ENCODE measurements at regions not wholly inside any gene's neighbourhood (a gene's known extent, or its start where the extent isn't known, plus 50 kb on each side); places are given as distances from the start of the nearest gene placed in this dataset.

DNA sequence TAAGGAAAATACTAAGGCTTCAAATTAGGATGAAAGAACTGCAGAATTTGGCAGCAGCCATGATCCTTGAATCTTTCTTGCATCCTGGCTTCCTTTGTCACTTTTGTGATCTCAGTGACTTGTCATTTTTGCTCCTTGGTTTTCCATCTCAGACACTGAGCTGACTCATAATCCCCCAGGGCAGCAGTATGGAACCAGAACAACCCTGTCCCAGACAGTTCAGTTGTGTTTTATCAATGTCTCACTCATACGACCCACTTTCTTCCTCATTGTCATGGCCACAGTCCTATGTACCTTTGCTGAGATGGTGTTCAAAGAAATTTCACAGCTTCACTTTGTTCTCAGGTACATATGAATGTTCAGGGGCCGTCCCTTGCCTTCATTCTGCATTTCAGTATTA, 488.5 kb upstream of the BTBD3 start:
- TF ChIP-seq GATA2 (IDR thresholded peaks at IDR 0.05; ENCODE audit: low read depth, low read length): no peak

DNA sequence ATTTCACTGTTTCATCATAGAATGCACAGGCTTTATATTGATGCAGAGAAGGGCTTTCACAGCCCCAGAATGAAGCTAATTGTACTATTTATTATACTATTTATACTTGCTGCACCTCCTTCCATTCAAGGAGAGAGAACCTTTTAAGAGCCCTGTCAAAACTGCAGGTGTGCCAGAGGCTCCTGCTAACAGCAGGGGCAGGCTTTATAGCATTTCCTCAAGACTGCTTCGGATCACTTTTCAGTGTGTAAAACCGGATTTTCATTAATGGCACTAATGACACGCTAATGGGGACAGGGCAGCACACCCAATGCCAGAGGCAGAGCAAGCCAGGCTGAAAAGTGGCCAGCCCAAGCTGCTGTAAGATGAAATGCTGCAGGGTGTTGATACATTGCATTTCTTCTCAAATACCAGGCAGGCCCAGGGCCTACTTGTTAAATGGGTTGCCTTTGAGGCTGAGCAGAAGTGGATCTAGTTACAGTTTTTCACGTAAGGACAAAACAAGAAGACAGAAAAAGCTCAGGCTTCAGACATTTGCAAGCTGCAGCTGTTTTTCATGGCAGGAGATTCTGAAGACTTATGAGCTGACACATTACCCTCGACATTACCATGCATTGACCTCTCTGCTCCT, 487.7 kb upstream of the BTBD3 start:
- TF ChIP-seq GATA2 (IDR thresholded peaks at IDR 0.05; ENCODE audit: low read depth, low read length): no peak
- no peak for TF ChIP-seq GATA3 (IDR thresholded peaks at IDR 0.05; ENCODE audit: low read depth, low read length)

DNA sequence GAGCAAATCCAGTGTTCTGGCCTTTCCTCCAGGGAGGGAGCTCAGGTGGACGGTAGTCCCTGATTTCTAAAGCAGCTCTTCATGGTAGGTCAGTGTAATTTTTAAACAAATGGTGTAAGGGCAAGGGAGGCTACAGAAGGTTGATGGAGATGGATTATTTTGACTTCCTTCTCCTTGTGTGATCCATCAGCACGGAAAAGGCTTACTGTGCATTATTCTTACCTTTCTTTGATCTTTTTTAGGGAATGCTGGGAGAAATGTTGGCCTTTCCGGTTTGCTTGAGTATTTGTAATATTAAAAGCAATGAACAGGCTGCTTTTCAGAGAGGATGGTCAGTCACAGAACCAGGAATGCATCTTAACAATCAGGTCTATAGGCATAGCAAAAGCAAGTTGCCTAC, 487.0 kb upstream of the BTBD3 start:
- TF ChIP-seq GATA2 (IDR thresholded peaks at IDR 0.05; ENCODE audit: low read depth, low read length): no peak
- TF ChIP-seq GATA3 (IDR thresholded peaks at IDR 0.05; ENCODE audit: low read depth, low read length): no peak

DNA sequence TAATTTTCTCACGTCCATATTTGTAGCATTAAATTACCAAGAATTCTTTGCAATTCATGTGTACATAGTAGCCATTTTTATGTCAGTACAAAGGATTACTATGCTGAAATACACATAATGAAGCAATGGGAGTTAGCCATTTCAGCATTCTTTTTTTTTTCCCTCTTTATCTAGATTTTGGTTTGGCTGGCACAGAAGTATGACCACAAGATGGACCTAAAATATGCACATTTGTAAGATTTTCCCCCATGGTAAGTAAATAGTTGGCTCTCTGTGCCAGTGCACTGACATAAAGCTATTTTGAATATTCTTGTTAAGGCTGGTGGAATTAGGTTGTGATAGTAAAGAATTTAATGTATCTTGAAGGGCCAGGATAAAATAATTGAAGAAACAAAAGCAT, 486.1 kb upstream of the BTBD3 start:
- TF ChIP-seq GATA2 (IDR thresholded peaks at IDR 0.05; ENCODE audit: low read depth, low read length) (no peak), GATA3 (IDR thresholded peaks at IDR 0.05; ENCODE audit: low read depth, low read length) (no peak)

DNA sequence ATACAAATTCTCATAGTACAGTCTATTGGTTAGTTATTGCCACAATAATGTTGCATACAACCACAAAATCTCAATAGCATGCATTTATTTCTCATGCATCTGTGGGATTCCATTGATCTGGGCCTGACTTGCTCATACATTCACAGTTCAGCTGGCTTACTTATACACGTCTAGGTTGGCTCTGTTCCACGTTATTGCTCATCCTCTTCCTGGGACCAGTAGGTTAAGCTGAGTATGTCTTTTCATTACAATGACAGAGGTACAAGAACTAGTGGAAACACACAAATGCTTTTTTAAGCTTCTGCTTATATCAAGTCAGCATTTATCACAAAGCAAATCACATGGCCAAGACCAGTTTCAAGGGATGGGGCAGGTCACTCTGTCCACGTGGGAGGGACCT, 485.3 kb upstream of the BTBD3 start:
- TF ChIP-seq GATA3 (IDR thresholded peaks at IDR 0.05; ENCODE audit: low read depth, low read length): no peak
- TF ChIP-seq GATA2 (IDR thresholded peaks at IDR 0.05; ENCODE audit: low read depth, low read length): no peak

DNA sequence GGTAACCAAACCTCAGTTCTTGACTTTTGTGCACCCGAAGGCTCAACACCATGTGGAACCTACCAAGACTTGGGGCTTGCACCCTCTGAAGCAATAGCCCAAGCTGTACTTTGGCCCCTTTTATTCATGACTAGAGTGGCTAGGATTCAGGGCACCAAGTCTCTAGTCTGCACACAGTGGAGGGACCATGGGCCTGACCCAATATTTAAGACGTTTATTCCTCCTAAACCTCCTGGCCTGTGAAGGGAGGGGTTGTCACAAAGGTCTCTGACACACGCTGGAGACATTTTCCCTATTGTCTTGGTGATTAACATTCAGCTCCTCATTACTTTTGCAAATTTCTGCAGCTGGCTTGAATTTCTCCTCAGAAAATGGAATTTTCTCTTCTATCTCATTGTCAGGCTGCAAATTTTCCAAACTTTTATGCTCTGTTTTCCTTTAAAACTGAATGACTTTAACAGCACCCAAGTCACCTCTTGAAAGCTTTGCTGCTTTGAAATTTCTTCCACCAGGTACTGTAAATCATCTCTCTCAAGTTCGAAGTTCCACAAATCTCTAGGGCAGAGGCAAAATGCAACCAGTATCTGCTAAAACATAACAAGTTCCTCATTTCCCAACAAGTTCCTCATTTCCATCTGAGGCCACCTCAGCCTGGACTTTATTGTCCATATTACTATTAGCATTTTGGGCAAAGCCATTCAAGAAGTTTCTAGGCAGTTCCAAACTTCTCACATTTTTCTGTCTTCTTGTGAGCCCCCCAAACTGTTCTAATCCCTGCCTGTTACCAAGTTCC, 481.4 kb upstream of the BTBD3 start:
- TF ChIP-seq GATA3 (IDR thresholded peaks at IDR 0.05; ENCODE audit: low read depth, low read length): no peak
- TF ChIP-seq GATA2 (IDR thresholded peaks at IDR 0.05; ENCODE audit: low read depth, low read length): no peak

DNA sequence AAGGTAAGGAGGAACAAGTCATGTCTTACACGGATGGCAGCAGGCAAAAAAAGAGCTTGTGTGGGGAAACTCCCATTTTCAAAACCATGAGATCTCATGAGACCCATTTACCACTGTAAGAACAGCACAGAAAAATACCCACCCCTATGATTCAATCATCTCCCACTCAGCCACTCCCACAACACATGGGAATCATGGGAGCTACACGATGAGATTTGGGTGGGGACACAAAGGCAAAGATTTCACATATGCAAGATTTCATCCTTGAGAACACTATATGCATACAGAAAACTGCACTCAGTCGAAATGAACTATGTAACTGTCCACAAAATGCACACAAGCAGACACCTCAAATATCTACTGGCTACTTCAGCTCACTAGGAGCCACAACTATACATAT, 480.6 kb upstream of the BTBD3 start:
- no peak for TF ChIP-seq GATA2 (IDR thresholded peaks at IDR 0.05; ENCODE audit: low read depth, low read length)
- no peak for TF ChIP-seq GATA3 (IDR thresholded peaks at IDR 0.05; ENCODE audit: low read depth, low read length)

DNA sequence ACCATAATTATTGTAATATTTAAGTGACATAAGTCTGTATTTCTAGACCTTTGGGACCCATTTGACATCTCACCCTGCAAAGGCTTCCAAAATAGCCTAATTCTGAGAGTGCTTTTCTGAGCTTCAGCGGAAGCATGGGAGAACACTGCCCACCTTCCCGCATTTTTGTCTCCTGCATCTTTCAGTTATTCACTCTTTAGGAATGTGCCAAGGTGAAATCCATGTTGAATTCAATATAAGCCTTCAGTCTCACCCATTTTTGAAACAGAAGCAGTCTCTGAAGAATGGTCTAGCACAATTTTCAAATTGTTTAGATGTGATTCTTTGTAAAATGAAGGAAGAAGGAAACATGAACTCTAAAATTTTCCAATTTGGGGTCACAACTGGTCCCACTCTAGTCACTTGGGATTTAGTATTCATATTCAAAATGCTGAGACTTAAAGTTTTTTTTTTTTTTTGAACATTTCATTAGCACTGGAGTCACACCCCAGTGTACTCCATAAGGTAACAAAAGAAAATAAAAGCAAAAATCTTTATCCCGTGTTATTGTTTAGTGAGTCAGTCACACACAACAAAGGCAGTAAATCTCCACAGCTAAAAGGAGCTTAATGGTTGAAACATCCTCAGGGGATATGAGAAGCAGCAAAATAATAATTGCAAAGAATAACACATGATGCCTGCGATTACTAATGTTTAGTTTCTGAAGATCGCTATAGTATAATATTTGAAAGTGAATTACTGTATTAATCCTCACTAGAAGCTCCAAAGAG, 479.9 kb upstream of the BTBD3 start:
- TF ChIP-seq GATA2 (IDR thresholded peaks at IDR 0.05; ENCODE audit: low read depth, low read length) (no peak), GATA3 (IDR thresholded peaks at IDR 0.05; ENCODE audit: low read depth, low read length) (no peak)

DNA sequence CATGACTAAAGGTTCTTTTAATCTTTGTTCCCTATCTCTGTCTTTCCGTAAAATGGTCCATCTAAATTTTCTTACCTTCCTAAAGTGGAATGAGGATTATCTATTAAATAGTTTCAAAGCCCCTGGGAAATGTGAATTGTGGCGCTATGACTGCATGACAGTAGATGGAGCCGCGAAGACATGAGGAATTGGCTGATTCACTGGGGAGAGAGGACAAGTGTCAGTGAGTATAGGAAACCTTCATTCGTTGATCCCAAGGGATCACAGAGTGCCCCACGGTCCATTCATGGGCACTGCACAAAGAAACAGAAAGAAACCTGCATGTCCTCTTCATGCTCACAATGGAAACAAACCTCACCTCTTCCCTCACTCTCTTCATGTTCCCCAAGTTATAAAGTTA, 479.3 kb upstream of the BTBD3 start:
- TF ChIP-seq GATA3 (IDR thresholded peaks at IDR 0.05; ENCODE audit: low read depth, low read length) (no peak), GATA2 (IDR thresholded peaks at IDR 0.05; ENCODE audit: low read depth, low read length) (no peak)

DNA sequence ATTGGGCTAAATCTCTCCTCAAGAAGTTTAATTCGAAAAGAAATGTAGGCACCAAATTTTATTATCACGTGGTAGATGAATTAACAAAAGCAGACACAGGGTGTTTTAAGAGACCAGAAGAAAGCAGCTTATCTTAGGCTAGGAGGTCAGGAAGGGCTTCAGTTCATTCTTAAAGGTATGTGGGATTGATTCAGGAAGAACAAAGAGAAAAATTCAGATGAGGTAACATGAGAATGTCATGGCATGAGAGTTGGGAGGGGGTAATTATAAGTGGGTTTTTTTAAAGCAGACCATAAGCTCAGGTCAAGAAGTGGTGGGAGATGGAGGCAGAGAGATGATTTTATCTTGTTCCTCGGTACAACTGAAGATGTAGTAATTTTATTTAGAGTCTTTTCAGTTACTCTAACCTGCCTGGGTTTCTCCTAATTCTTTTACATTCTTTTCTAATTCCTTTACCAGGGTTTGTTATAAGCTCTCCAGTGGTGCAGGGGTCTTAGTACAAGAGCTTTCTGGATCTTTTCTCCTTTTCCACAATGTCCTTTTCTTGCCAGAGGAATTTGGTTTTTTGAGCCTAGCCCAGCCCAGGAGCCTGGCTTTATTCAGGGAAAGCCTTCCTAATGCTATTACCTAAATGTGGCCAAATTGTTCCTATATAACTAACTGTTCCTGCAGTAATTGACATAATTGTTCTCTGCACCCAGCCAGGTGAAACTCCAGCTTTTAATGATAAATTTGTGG, 474.1 kb upstream of the BTBD3 start:
- TF ChIP-seq GATA2 (IDR thresholded peaks at IDR 0.05; ENCODE audit: low read depth, low read length) (no peak), GATA3 (IDR thresholded peaks at IDR 0.05; ENCODE audit: low read depth, low read length) (no peak)

DNA sequence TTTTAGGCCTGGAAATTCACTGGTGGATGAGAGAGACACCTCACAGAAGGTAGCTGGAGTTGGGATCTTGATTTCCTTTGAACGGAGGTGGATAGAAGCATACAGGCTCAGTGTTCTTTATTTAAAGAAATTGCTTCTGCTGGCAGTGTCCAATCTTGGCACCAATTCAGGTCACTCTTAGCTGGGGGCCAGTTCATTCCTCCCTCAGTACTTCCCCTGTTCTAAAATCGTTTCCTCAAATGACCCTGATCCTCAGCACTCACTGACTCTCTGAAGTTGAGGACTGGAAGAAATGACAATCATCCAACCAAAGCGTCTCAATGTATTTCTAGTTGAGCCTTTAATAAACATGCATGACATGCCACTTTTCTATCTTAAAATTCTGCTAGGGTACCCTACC, 472.5 kb upstream of the BTBD3 start:
- TF ChIP-seq GATA3 (IDR thresholded peaks at IDR 0.05; ENCODE audit: low read depth, low read length) (no peak), GATA2 (IDR thresholded peaks at IDR 0.05; ENCODE audit: low read depth, low read length) (no peak)

DNA sequence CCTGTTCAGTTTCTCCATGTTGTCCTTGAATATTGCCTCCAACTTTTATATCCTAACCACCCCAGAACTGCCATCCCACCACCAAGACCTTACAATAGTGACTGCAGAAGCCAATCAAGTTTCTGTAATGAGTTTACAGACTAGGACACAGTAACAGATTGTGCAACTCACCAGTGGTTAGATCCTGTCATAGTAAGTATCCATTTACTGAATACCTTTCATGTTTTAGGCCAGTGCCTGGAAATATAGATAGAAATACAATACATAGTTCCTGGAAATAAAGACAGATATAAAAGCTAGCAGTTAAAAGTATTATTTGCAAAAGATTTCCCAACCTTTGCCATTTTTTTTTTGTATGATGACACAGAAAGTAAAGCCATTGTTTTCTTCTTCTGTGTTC, 471.8 kb upstream of the BTBD3 start:
- TF ChIP-seq GATA3 (IDR thresholded peaks at IDR 0.05; ENCODE audit: low read depth, low read length): no peak
- no peak for TF ChIP-seq GATA2 (IDR thresholded peaks at IDR 0.05; ENCODE audit: low read depth, low read length)

DNA sequence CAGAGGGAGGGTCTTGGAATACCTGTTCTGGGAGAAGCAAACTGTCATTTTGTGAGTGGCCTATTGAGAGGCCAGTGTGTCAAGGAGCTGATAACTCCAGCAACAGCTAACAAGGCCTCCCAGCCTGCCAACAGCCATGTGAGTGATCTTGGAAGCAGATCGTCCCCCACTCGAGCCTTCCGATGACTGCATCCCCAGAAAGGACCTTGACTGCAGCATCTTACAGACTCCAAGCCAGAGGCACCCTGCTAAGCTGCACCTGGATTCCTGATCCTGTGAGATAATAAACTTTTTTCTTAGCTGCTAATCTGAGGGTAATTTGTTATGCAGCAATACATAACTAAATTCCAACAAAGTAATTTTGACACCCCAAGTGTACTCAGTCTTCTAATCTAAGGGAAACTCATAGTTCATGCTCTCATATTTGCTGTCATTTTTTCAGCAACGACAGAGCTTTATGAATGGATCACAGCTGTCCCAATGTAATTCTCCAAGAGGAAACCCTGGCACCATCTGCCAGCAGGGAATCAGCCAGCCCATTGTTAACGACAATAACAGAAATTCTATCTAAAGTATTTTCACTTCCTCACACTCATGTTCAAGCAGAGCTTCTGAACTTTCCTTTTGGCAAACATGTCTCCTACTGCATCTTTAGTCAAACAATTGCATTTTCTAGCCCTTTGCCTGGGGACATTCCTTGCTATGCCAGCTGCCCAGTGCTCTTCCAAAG, 470.2 kb upstream of the BTBD3 start:
- TF ChIP-seq GATA2 (IDR thresholded peaks at IDR 0.05; ENCODE audit: low read depth, low read length) (no peak), GATA3 (IDR thresholded peaks at IDR 0.05; ENCODE audit: low read depth, low read length) (no peak)

Measured in SH-SY5Y (cell line).